OCI-LY3 (cell line): ENCODE measurements at regions not wholly inside any gene's neighbourhood (a gene's known extent, or its start where the extent isn't known, plus 50 kb on each side); places are given as distances from the start of the nearest gene placed in this dataset.

Source experiments
- H2AFZ ChIP-seq: fragments of 200-600, 300-600 bp; shearing (Covaris generic); 2 replicates; pipeline ENCODE4 v1.6.0; 2014; ENCODE audit warnings: antibody characterized with exemption, low read depth, low read length
- H3K27ac ChIP-seq: fragments of 200-600, 300-600 bp; sonication (generic); 2 replicates; pipeline ENCODE4 v1.5.1; 2014; ENCODE audit warnings: mild to moderate bottlenecking, low read length, moderate library complexity, mixed read lengths
- H3K27me3 ChIP-seq: fragments of 200-600, 300-600 bp; sonication (generic); 2 replicates; pipeline ENCODE4 v1.6.1; 2014; ENCODE audit warnings: low read depth, low read length, mixed read lengths
- H3K36me3 ChIP-seq: fragments of 200-600, 300-600 bp; sonication (generic); replicated peaks from 2 replicates; pipeline ENCODE3; 2014; ENCODE audit warnings: low read depth, low read length, mixed read lengths
- H3K4me1 ChIP-seq: fragments of 300-600, 200-600 bp; sonication (generic); 2 replicates; pipeline ENCODE4 v1.6.1; 2014; ENCODE audit warnings: low read length, mixed read lengths
- H3K4me2 ChIP-seq: fragments of 200-600, 300-600 bp; sonication (generic); 2 replicates; pipeline ENCODE4 v1.6.1; 2014; ENCODE audit warnings: low read length, mixed read lengths
- H3K4me3 ChIP-seq: fragments of 300-600, 200-600 bp; sonication (generic); 2 replicates; pipeline ENCODE4 v1.5.1; 2014; ENCODE audit warnings: antibody characterized with exemption, mild to moderate bottlenecking, low read length, moderate library complexity
- H3K79me2 ChIP-seq: fragments of 300-600, 200-600 bp; shearing (Covaris generic); 2 replicates; pipeline ENCODE4 v1.6.1; 2014; ENCODE audit warnings: mild to moderate bottlenecking, low read length, mixed read lengths
- H3K9ac ChIP-seq: fragments of 300-600, 200-600 bp; shearing (Covaris generic); 2 replicates; pipeline ENCODE4 v1.6.0; 2014; ENCODE audit warnings: mild to moderate bottlenecking, low read length, moderate library complexity
- H3K9me3 ChIP-seq: fragments of 200-600, 300-600 bp; shearing (Covaris generic); 2 replicates; pipeline ENCODE4 v1.6.1; 2014; ENCODE audit warnings: low read length, mixed read lengths; ENCODE audit not compliant: insufficient read depth
- H4K20me1 ChIP-seq: fragments of 200-600, 300-600 bp; sonication (generic); 2 replicates; pipeline ENCODE4 v1.6.1; 2016; ENCODE audit warnings: low read length, mixed read lengths; ENCODE audit not compliant: insufficient read depth
- EZH2phosphoT487 ChIP-seq: fragments of 200-600 bp; shearing (Covaris generic); IDR thresholded peaks from 2 replicates; pipeline ENCODE4 v1.6.1; 2018; ENCODE audit warnings: antibody characterized with exemption, mixed run types, low read depth
- TF ChIP-seq, protein P1 (sequence below): fragments of 200-600, 300-600 bp; sonication (generic); IDR thresholded peaks from 2 replicates; pipeline ENCODE4 v1.5.1; 2014; ENCODE audit warnings: antibody characterized with exemption, low read length, low read depth

DNA sequence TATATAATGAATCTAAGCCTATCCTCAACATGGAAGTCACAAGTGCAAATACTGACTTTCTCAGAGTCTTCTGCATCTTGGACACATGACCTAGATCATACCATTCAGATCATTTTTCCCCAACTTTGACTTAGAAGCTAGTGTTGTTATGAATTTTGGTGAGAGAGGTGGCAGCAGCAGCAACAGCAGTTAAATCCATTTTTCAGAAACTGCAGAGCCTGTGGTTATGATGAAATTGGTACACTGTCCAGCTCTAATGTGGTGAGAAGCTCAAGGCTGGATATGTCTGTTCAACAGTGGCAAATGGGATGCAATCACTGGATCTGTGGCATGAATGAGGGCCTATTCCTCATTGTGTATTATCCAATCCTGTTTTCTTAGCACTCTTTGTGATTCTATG lies 290.1 kb upstream of the SATB1 start:
- Histone ChIP-seq H2AFZ (no peak overlapping the region), H3K27ac (no peak overlapping the region), H3K9me3 (no peaks in the 10 kb centered on the region), H3K4me1 (no peaks in the 10 kb centered on the region), H3K4me3 (no peak overlapping the region), H3K36me3 (no peaks in the 10 kb centered on the region), H3K27me3 (no peaks in the 10 kb centered on the region), H3K79me2 (no peaks in the 10 kb centered on the region), H4K20me1 (no peaks in the 10 kb centered on the region), H3K4me2 (no peak overlapping the region), H3K9ac (no peak overlapping the region)
- no peak for TF ChIP-seq EZH2phosphoT487
- TF ChIP-seq, protein P1, sequence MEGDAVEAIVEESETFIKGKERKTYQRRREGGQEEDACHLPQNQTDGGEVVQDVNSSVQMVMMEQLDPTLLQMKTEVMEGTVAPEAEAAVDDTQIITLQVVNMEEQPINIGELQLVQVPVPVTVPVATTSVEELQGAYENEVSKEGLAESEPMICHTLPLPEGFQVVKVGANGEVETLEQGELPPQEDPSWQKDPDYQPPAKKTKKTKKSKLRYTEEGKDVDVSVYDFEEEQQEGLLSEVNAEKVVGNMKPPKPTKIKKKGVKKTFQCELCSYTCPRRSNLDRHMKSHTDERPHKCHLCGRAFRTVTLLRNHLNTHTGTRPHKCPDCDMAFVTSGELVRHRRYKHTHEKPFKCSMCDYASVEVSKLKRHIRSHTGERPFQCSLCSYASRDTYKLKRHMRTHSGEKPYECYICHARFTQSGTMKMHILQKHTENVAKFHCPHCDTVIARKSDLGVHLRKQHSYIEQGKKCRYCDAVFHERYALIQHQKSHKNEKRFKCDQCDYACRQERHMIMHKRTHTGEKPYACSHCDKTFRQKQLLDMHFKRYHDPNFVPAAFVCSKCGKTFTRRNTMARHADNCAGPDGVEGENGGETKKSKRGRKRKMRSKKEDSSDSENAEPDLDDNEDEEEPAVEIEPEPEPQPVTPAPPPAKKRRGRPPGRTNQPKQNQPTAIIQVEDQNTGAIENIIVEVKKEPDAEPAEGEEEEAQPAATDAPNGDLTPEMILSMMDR: no peak

DNA sequence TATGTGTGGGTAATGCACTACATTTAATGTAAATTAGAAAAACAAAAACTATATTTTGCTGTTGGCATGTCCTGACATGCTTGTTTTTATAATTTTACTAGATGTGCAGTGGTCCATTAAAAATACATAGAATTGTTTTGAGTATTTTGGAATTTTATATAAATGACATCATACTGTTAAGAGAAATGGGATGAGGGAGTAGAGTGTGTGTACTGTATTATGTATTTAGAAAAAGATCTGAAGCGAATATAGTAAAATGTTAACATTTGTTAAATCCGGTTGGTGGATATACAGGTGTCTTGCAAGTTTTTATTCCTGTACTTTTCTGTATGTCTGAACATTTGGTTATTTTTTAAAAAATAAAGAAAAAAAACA lies 288.4 kb upstream of the SATB1 start:
- Histone ChIP-seq H2AFZ (no peak overlapping the region), H3K4me2 (no peak overlapping the region), H3K9me3 (no peaks in the 10 kb centered on the region), H3K36me3 (no peaks in the 10 kb centered on the region), H4K20me1 (no peaks in the 10 kb centered on the region), H3K79me2 (no peaks in the 10 kb centered on the region), H3K27ac (no peak overlapping the region), H3K27me3 (no peaks in the 10 kb centered on the region), H3K9ac (no peak overlapping the region), H3K4me1 (no peaks in the 10 kb centered on the region), H3K4me3 (no peak overlapping the region)
- no peak for TF ChIP-seq EZH2phosphoT487
- TF ChIP-seq, protein P1: no peak

DNA sequence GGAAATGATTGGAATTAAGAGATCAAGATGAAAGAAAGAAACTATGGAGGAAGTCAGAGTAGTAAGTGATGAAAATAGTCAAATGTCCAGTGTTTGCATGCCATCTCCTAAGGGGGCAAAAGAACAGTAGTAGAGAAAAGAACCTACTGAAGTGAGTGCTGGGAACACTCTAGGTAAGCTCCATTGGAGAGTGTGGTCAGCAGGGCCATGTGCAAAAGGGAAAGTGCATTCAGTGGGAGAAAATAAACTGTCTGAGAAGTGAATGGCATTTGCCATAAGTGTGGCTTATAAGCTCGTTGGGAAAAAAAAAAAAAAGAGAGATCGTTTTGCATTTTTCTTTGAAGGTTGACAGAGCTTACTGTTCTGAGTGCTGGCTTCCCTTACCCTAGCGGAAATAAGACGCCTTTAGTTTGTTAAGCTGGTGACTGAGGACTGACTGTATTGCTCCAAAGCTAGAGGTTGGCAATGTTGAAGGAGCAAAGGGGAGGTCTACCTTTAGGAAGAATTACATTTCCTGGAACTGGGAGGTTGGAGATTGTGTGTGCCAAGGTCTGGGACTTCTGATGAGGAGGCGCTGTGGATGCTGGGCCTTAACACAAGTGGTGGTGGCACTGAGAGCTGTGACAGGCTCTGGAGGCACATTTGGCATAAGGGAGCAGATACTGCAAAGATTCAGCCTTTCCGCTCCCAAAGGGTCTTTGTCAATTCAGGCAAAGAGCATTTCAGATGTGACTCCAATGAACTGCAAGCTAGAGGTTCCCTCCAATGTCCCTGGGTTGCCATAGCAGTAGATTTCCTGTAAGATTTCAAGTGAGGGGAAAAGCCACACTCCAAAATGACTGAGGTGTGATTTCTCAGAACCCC lies 287.8 kb upstream of the SATB1 start:
- H3K27me3 ChIP-seq: no peaks in the 10 kb centered on the region
- no peak overlapping the region for H3K4me3 ChIP-seq
- no peak overlapping the region for H3K9ac ChIP-seq
- no peaks in the 10 kb centered on the region for H3K79me2 ChIP-seq
- H3K9me3 ChIP-seq: no peaks in the 10 kb centered on the region
- no peaks in the 10 kb centered on the region for H4K20me1 ChIP-seq
- TF ChIP-seq EZH2phosphoT487: no peak
- TF ChIP-seq, protein P1: no peak
- no peak overlapping the region for H3K4me2 ChIP-seq
- no peaks in the 10 kb centered on the region for H3K36me3 ChIP-seq
- no peak overlapping the region for H2AFZ ChIP-seq
- H3K27ac ChIP-seq: no peak overlapping the region
- no peaks in the 10 kb centered on the region for H3K4me1 ChIP-seq

DNA sequence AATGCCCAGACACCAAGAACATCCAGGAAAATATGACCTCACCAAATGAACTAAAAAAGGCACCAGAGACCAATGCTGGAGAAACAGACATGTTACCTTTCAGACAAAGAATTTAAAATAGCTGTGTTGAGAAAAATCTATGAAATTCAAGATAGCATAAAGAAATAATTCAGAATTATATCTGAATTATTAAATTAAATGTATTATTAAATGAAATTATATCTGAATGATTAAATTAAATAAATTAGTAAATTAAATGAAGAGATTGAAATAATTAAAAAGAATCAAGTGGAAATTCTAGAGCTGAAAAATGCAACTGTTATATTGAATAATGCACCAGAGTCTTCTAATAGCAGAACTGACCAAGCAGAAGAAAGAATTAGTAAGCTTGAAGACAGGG lies 279.2 kb upstream of the SATB1 start:
- Histone ChIP-seq H3K4me2 (no peak overlapping the region), H2AFZ (no peak overlapping the region), H3K9me3 (no peaks in the 10 kb centered on the region), H3K36me3 (no peaks in the 10 kb centered on the region), H3K79me2 (no peaks in the 10 kb centered on the region), H3K4me3 (no peak overlapping the region), H4K20me1 (no peaks in the 10 kb centered on the region), H3K4me1 (no peaks in the 10 kb centered on the region), H3K9ac (no peak overlapping the region), H3K27me3 (no peaks in the 10 kb centered on the region), H3K27ac (no peak overlapping the region)
- TF ChIP-seq, protein P1: no peak
- TF ChIP-seq EZH2phosphoT487: no peak
